Anterior cingulate cortex (tissue), 58 donors: ENCODE measurements at regions not wholly inside any gene's neighbourhood (a gene's known extent, or its start where the extent isn't known, plus 50 kb on each side); places are given as distances from the start of the nearest gene placed in this dataset.
A peak's percentile ranks its signal among the peaks of the same experiment; 100 is the strongest.

Experiments
- DNase-seq, 58 donors: peaks; one replicate each; lab custom pipeline; 2025; lab: John Stamatoyannopoulos, UW

DNA sequence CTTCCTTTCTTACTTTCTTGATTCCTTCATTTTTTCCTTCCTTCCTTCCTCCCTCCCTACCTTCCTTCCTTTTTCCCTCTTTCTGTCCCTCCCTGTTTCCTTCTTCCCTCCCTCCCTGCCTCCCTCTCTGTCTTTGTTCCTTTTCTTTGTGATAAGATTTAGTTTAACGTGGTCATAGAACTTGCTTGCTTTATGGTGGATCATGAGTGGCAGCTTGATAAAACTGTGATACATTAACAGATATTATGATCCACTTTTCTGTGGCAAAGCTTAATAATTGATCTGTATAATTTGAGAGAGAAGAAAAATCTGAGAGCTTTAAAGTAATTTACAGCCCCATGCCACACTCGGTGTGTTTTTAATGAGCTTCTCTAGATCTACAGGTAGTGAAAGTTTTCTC is 280.5 kb downstream of the RNF144B start:
- DNase-seq, result no peak

GRCh38 chr6:18668994-18669393 is 281.8 kb downstream of the RNF144B start:
- no peak for DNase-seq

GRCh38 chr6:18672852-18673251 is 285.7 kb downstream of the RNF144B start:
- no peak for DNase-seq

GRCh38 chr6:18674346-18674745 is 287.2 kb downstream of the RNF144B start:
- DNase-seq, result no peak

DNA sequence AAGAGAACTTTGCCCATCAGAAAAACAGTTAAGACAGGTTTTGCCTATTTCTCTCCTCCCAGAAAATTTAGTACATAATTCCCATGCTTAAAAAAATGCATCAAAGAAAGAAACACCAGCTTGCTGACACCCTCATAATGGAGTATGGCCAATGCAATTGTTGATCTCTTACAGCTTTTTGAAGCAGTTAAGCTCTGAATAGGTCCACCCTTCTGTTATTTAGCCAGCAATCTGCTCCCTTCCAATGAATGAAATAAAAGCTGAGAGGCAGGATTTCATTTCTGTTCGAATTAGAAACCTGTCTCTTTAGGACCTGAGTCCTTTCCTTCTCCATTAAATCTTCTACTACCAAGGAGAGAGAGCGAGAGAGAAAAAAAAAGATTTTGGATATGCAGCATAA is 288.7 kb downstream of the RNF144B start:
- DNase-seq, result no peak

- peak in 2 of 58 donors; percentile 0 to 1 for DNase-seq
These were observed 289.4 kb downstream of the RNF144B start for GRCh38 chr6:18676548-18676947.

GRCh38 chr6:18680842-18681241 is 293.7 kb downstream of the RNF144B start:
- DNase-seq, result no peak

- DNase-seq, result no peak
These were observed 294.8 kb downstream of the RNF144B start for GRCh38 chr6:18681832-18682503.

GRCh38 chr6:18684343-18684742 is 297.2 kb downstream of the RNF144B start:
- DNase-seq, result no peak

GRCh38 chr6:18692929-18693685 is 306.0 kb downstream of the RNF144B start:
- no peak for DNase-seq

DNA sequence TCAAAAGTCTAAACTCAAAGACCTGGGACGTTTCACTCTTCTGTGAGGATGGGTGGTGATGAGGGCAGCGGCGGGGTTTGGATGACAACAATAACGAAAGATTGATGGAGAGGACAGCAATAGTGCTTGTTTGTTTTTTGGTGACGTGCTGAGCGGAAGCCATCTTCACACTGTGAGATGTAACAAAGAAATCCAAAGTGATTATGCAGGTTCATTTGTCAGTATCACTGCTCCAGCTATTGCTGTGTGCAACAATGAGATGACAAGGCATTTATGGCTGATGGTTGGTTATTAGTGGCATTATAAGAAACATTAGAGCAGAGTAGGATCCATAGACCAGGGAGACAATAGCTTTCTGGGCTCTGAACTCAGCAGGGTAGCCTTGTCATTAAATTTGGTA is 306.7 kb downstream of the RNF144B start:
- no peak for DNase-seq

DNA sequence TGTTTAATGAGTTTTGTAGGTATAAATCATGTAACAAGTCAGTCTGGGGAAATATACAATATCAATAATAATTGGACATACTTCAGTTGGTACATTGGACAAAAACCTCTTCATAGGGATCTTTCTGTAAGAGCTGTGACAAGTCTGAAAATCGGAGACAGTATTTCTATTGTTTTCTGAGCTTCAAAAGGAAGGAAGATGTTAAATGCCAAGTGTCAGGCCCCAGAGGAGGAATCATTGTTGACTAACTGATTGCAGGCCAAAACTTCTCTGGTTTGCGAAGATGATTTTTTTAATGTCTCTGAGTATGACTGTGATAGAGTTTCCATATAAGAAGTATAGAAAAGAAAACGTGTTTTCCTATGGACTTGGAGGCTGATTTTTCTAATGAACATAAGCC is 316.4 kb downstream of the RNF144B start:
- no peak for DNase-seq

- DNase-seq, result peak in 3 of 58 donors; percentile 0 to 4 (median 3)
These were observed 320.7 kb downstream of the RNF144B start for GRCh38 chr6:18707714-18708439.

DNA sequence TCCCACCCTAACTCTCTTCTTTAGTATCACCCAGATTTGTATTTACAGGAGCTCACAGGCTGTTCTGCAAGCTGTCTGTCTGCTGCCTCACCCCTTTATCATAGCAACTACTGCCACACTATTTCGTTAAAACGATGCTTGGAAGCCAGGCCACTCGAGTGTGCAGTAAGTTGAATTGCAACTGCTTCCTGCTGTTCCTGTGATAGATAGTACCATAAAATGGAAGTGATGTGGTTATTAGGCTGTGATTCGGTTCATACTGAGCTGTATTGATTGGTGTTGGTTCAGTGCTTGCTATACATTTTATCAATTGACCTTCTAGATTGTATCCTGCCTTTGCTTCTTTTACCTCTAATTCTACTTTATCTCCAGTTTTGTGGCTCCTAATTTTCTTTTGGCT is 325.4 kb downstream of the RNF144B start:
- no peak for DNase-seq

DNA sequence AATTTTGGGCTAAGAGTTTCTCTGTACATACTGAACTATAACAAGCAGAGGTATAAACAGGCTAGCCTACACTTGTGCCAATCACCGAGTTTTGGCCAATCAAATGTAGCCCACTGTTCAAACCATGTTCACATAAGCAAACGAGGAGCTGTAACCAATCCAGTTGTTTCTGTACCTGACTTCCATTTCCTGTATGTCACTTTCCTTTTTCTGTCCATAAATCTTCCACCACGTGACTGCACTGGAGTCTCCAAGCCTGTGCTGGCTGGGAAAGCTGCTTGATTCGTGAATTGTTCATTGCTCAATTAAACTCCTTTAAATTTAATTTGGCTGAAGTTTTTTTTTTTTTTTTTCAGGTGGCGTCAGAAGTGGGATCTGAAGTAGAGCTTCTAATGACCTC is 332.9 kb downstream of the RNF144B start:
- no peak for DNase-seq

GRCh38 chr6:18724056-18724455 is 336.9 kb downstream of the RNF144B start:
- no peak for DNase-seq

GRCh38 chr6:18725449-18725848 is 338.3 kb downstream of the RNF144B start:
- DNase-seq, result no peak

GRCh38 chr6:18733921-18734550 is 346.9 kb downstream of the RNF144B start:
- no peak for DNase-seq

DNA sequence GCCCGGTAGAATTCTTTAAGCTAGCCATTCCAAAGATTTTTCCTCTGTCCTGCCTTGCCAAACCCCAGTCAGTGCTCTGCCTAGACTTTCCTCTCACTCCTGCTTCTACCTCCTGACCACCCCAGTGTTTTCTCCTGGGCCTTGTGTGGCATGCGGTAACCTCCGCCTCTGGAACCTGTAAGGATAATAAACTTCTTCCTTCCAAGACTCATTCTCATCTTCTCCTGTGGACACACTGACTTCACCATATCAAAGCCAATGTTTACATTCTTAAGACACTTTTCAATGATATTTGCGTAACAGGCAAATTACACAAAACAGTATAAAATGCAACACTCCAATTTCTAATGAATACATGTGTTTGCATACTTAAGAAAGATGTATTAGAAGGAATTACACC is 354.6 kb downstream of the RNF144B start:
- DNase-seq, result no peak

- no peak for DNase-seq
These were observed 355.3 kb downstream of the RNF144B start for GRCh38 chr6:18742406-18742805.

- no peak for DNase-seq
These were observed 359.6 kb downstream of the RNF144B start for GRCh38 chr6:18746727-18747126.
